ENCODE measurements at regions not wholly inside any gene's neighbourhood (a gene's known extent, or its start where the extent isn't known, plus 50 kb on each side); places are given as distances from the start of the nearest gene placed in this dataset.

DNA sequence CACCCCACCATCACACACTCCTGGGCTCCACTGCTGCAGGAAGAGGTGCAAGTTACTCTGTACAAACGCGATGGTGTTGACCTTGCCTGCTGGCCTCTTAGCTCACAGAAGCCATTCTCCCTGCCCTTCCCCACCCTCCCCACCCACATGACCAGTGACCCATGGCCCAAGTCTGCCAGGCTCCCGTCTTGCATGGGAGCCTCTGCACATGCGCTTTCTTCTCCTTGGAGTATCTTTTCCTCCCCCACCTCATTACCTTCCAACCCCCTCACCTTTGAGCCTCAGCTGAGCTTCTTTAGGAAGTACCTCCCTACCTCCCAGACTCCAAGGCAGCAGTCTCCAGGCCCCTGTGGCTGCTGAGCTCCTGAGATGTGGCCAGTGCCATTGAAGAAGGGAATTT, 337.7 kb upstream of the ZNF32 start:
- no peak for TF ChIP-seq ZFX (IDR thresholded peaks at IDR 0.05)
- TF ChIP-seq, protein P1, sequence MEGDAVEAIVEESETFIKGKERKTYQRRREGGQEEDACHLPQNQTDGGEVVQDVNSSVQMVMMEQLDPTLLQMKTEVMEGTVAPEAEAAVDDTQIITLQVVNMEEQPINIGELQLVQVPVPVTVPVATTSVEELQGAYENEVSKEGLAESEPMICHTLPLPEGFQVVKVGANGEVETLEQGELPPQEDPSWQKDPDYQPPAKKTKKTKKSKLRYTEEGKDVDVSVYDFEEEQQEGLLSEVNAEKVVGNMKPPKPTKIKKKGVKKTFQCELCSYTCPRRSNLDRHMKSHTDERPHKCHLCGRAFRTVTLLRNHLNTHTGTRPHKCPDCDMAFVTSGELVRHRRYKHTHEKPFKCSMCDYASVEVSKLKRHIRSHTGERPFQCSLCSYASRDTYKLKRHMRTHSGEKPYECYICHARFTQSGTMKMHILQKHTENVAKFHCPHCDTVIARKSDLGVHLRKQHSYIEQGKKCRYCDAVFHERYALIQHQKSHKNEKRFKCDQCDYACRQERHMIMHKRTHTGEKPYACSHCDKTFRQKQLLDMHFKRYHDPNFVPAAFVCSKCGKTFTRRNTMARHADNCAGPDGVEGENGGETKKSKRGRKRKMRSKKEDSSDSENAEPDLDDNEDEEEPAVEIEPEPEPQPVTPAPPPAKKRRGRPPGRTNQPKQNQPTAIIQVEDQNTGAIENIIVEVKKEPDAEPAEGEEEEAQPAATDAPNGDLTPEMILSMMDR (conservative IDR thresholded peaks at IDR 0.05), result no peak
- no peak overlapping the region for H3K27ac ChIP-seq

GRCh38 chr10:43985941-43986340, 337.3 kb upstream of the ZNF32 start:
- no peak overlapping the region for H3K27ac ChIP-seq
- TF ChIP-seq ZFX (IDR thresholded peaks at IDR 0.05), result no peak
- TF ChIP-seq, protein P1 (conservative IDR thresholded peaks at IDR 0.05), result no peak

DNA sequence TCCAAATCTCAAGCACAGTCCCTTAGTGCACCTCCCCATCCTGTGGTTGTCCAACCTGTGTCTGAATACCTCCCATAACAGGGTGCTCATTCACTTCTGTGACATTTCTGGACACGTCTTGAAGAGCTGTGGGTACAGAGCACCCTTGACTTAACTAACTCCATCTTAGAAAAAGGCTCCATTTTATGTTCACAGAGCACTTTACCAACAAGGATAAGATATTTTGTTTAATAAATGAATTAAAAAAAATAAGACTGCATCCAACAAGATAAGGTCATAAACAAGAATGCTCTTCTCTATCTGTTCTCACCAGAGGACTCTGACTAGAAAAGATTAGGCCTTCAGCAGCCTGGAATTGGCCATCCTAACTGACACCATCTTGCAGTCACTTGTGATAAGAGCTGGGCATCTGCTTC, 335.2 kb upstream of the ZNF32 start:
- no peak overlapping the region for H3K27ac ChIP-seq
- TF ChIP-seq ZFX (IDR thresholded peaks at IDR 0.05), result no peak
- TF ChIP-seq, protein P1 (conservative IDR thresholded peaks at IDR 0.05), result no peak

GRCh38 chr10:43983405-43983804, 334.7 kb upstream of the ZNF32 start:
- TF ChIP-seq, protein P1 (conservative IDR thresholded peaks at IDR 0.05), result no peak
- no peak for TF ChIP-seq ZFX (IDR thresholded peaks at IDR 0.05)
- H3K27ac ChIP-seq, result no peak overlapping the region

DNA sequence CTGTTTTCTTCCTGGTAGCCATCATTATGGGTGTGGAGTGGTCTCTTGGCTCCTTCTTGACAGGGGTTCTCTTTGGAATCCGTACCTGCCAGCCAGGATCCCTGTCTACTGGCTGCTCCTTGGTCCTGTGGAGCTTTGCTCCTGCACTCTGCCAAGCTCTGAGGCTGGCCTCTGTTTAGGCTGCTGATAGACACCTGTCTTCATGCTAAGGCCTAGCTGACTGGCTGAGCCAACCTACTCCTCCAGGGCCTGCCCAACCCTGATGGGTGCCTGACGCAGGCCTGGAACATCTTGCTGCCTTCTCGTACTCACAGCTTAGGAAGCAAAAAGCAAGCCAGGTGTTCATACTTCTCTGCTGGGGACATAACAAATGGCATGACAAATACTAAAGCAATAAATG, 333.6 kb upstream of the ZNF32 start:
- no peak overlapping the region for H3K27ac ChIP-seq
- TF ChIP-seq, protein P1 (conservative IDR thresholded peaks at IDR 0.05), result no peak
- no peak for TF ChIP-seq ZFX (IDR thresholded peaks at IDR 0.05)

- H3K27ac ChIP-seq, result no peak overlapping the region
- TF ChIP-seq ZFX (IDR thresholded peaks at IDR 0.05), result no peak
- TF ChIP-seq, protein P1 (conservative IDR thresholded peaks at IDR 0.05), result no peak
These were observed 333.0 kb upstream of the ZNF32 start for GRCh38 chr10:43981696-43982095.

GRCh38 chr10:43981232-43981631, 332.6 kb upstream of the ZNF32 start:
- no peak overlapping the region for H3K27ac ChIP-seq
- TF ChIP-seq, protein P1 (conservative IDR thresholded peaks at IDR 0.05), result no peak
- no peak for TF ChIP-seq ZFX (IDR thresholded peaks at IDR 0.05)
